ENCODE measurements at regions not wholly inside any gene's neighbourhood (a gene's known extent, or its start where the extent isn't known, plus 50 kb on each side); places are given as distances from the start of the nearest gene placed in this dataset.

- no peaks in the 10 kb centered on the region for H3K27me3 ChIP-seq
- ATAC-seq: no peak
- H3K9me3 ChIP-seq: no peaks in the 10 kb centered on the region
- no peak for DNase-seq
- no peak overlapping the region for H3K4me3 ChIP-seq
- no peak overlapping the region for H3K27ac ChIP-seq
- no peaks in the 10 kb centered on the region for H3K36me3 ChIP-seq
- TF ChIP-seq CTCF (IDR thresholded peaks at IDR 0.05): no peak
- 92 to 97% methylated on average over 1 of the region's 1 CpG for WGBS, 2 donors
- intact Hi-C loops (cut with DNase I): no loop called here
- H3K4me1 ChIP-seq: no peaks in the 10 kb centered on the region
- no peak for FAIRE-seq
These were observed 237.1 kb upstream of the TLE4 start for GRCh38 chr9:79334711-79335110.

GRCh38 chr9:79335987-79336386, 235.8 kb upstream of the TLE4 start:
- WGBS, 2 donors: 90 to 96% methylated on average over 1 of the region's 1 CpG
- H3K4me1 ChIP-seq: no peaks in the 10 kb centered on the region
- DNase-seq: no peak
- intact Hi-C loops (cut with DNase I): no loop called here
- no peaks in the 10 kb centered on the region for H3K9me3 ChIP-seq
- no peak overlapping the region for H3K4me3 ChIP-seq
- H3K27ac ChIP-seq: no peak overlapping the region
- no peaks in the 10 kb centered on the region for H3K27me3 ChIP-seq
- no peak for ATAC-seq
- TF ChIP-seq CTCF (IDR thresholded peaks at IDR 0.05): no peak
- no peaks in the 10 kb centered on the region for H3K36me3 ChIP-seq
- FAIRE-seq: no peak

GRCh38 chr9:79341561-79341960, 230.2 kb upstream of the TLE4 start:
- Histone ChIP-seq H3K4me3 (no peak overlapping the region), H3K36me3 (no peaks in the 10 kb centered on the region), H3K27me3 (no peaks in the 10 kb centered on the region), H3K9me3 (no peaks in the 10 kb centered on the region), H3K27ac (no peak overlapping the region), H3K4me1 (no peaks in the 10 kb centered on the region)
- no peak for TF ChIP-seq CTCF (IDR thresholded peaks at IDR 0.05)
- 76 to 88% methylated on average over 6 of the region's 6 CpGs for WGBS, 2 donors
- no peak for DNase-seq
- no peak for ATAC-seq
- intact Hi-C loops (cut with DNase I): no loop called here
- FAIRE-seq: no peak

- Histone ChIP-seq H3K27me3 (no peaks in the 10 kb centered on the region), H3K4me3 (no peak overlapping the region), H3K36me3 (no peaks in the 10 kb centered on the region), H3K27ac (no peak overlapping the region), H3K4me1 (no peaks in the 10 kb centered on the region), H3K9me3 (no peaks in the 10 kb centered on the region)
- no peak for TF ChIP-seq CTCF (IDR thresholded peaks at IDR 0.05)
- no peak for ATAC-seq
- intact Hi-C loops (cut with DNase I): no loop called here
- no peak for FAIRE-seq
- no peak for DNase-seq
- 27 to 60% methylated on average over 3 of the region's 3 CpGs for WGBS, 2 donors
These were observed 225.3 kb upstream of the TLE4 start for GRCh38 chr9:79346350-79347020.

GRCh38 chr9:79352322-79352721, 219.4 kb upstream of the TLE4 start:
- TF ChIP-seq CTCF (IDR thresholded peaks at IDR 0.05): no peak
- Histone ChIP-seq H3K36me3 (no peaks in the 10 kb centered on the region), H3K4me1 (peaks cover 0 to 6% (median 0%) of the 10 kb centered on the region in 3 donors), H3K27me3 (no peaks in the 10 kb centered on the region), H3K4me3 (no peak overlapping the region), H3K27ac (no peak overlapping the region), H3K9me3 (no peaks in the 10 kb centered on the region)
- no peak for DNase-seq
- no peak for ATAC-seq
- no peak for FAIRE-seq
- intact Hi-C loops (cut with DNase I): no loop called here
- 56 to 64% methylated on average over 3 of the region's 3 CpGs for WGBS, 2 donors

Data from pancreas (tissue), 10 donors.